Caco-2 (cell line): ENCODE measurements at regions not wholly inside any gene's neighbourhood (a gene's known extent, or its start where the extent isn't known, plus 50 kb on each side); places are given as distances from the start of the nearest gene placed in this dataset.

ENCODE experiments used
- BruUV-seq: library from RNA; stranded (reverse); fragments of 400-500 nt; replicated peaks from 2 replicates; lab custom pipeline; 2021; lab: Mats Ljungman, UMichigan
- CTCF ChIA-PET: fragments of 300-600 bp; sonication (Branson Sonifier 250); formaldehyde crosslinking; loops from one replicate; lab custom pipeline; 2022; ENCODE audit warnings: antibody characterized with exemption; lab: Charles Lee
- POLR2A ChIA-PET: fragments of 300-600 bp; sonication (Branson Sonifier 250); formaldehyde crosslinking; loops from one replicate; lab custom pipeline; 2022; ENCODE audit warnings: antibody characterized with exemption; lab: Charles Lee
- DNase-seq, 2 experiments: peaks; one replicate each; pipeline versions ENCODE4 v3.0.0 to v3.0.0-alpha.2; 2020 to 2022
- H3K27me3 ChIP-seq: replicated peaks from 2 replicates; pipeline ENCODE4 v1.6.0; 2011; ENCODE audit warnings: low read length; ENCODE audit not compliant: control insufficient read depth, insufficient read depth
- H3K36me3 ChIP-seq: 2 replicates; pipeline ENCODE4 v1.5.1; 2011; ENCODE audit warnings: low read length; ENCODE audit not compliant: control insufficient read depth, insufficient read depth
- H3K4me1 ChIP-seq: fragments of 250-450 bp; sonication (Bioruptor Pico); 2 replicates; pipeline ENCODE4 v1.5.1; 2020; ENCODE audit warnings: mild to moderate bottlenecking
- H3K4me3 ChIP-seq: 2 replicates; pipeline ENCODE4 v1.5.1; 2011; ENCODE audit warnings: low read depth, mild to moderate bottlenecking, control low read depth, low read length
- H3K9me3 ChIP-seq: fragments of 250-450 bp; sonication (Bioruptor Pico); 2 replicates; pipeline ENCODE4 v1.5.1; 2020; ENCODE audit warnings: mild to moderate bottlenecking, moderate library complexity
- H3K27ac Mint-ChIP-seq: one replicate; pipeline ENCODE4 v1.8.0; 2022; ENCODE audit warnings: mixed read lengths; ENCODE audit not compliant: unreplicated experiment
- H3K27me3 Mint-ChIP-seq: one replicate; pipeline ENCODE4 v1.8.0; 2022; ENCODE audit warnings: mixed read lengths; ENCODE audit not compliant: insufficient read depth, unreplicated experiment
- H3K36me3 Mint-ChIP-seq: one replicate; pipeline ENCODE4 v1.8.0; 2022; ENCODE audit warnings: mild to moderate bottlenecking, mixed read lengths; ENCODE audit not compliant: insufficient read depth, unreplicated experiment
- H3K4me1 Mint-ChIP-seq: one replicate; pipeline ENCODE4 v1.8.0; 2022; ENCODE audit warnings: low read depth, mixed read lengths; ENCODE audit not compliant: unreplicated experiment
- H3K4me3 Mint-ChIP-seq: one replicate; pipeline ENCODE4 v1.8.0; 2022; ENCODE audit warnings: mild to moderate bottlenecking, moderate library complexity, mixed read lengths; ENCODE audit not compliant: unreplicated experiment
- H3K9me3 Mint-ChIP-seq: one replicate; pipeline ENCODE4 v1.8.0; 2022; ENCODE audit warnings: mixed read lengths; ENCODE audit not compliant: unreplicated experiment
- CTCF ChIP-seq, 2 experiments: fragments of 200-600 bp in 1 of 2; IDR thresholded peaks; 1 replicate in 1 of 2; 2 replicates in 1 of 2; pipeline versions ENCODE4 v1.5.1 to v1.8.0; 2011 to 2022; ENCODE audit warnings: antibody characterized with exemption in 1 of 2, control low read depth in 1 of 2, inconsistent platforms in 1 of 2, low read depth in 1 of 2, low read length in 1 of 2, mild to moderate bottlenecking in 1 of 2, moderate library complexity in 1 of 2; ENCODE audit not compliant: insufficient read depth in 1 of 2, severe bottlenecking in 1 of 2, unreplicated experiment in 1 of 2
- intact Hi-C: fragments of 100-400 bp; cut with micrococcal nuclease; formaldehyde crosslinking; loops from one replicate; pipeline ENCODE4 v1.10.0; 2022; ENCODE audit not compliant: unreplicated experiment

- intact Hi-C loops = no loop called here
- H3K9me3 ChIP-seq = no peaks in the 10 kb centered on the region
- TF ChIP-seq CTCF (IDR thresholded peaks at IDR 0.05; ENCODE audit: insufficient read depth in 1 of 2, low read depth in 1 of 2, low read length in 1 of 2, severe bottlenecking in 1 of 2, unreplicated experiment in 1 of 2) = no peak
- Mint-ChIP-seq H3K36me3 (no peaks in the 10 kb centered on the region), H3K9me3 (no peaks in the 10 kb centered on the region), H3K4me3 (no peak overlapping the region), H3K27ac (no peak overlapping the region), H3K27me3 (no peaks in the 10 kb centered on the region), H3K4me1 (no peaks in the 10 kb centered on the region)
- H3K27me3 ChIP-seq = no peaks in the 10 kb centered on the region
- no peak for DNase-seq
- BruUV-seq = no TSS peak
- no peak overlapping the region for H3K4me3 ChIP-seq
- no peaks in the 10 kb centered on the region for H3K36me3 ChIP-seq
- ChIA-PET POLR2A (no interaction called here), CTCF (no interaction called here)
- no peaks in the 10 kb centered on the region for H3K4me1 ChIP-seq
Measured at GRCh38 chr4:188858696-188859095, 719.5 kb downstream of the TRIML1 start.

DNA sequence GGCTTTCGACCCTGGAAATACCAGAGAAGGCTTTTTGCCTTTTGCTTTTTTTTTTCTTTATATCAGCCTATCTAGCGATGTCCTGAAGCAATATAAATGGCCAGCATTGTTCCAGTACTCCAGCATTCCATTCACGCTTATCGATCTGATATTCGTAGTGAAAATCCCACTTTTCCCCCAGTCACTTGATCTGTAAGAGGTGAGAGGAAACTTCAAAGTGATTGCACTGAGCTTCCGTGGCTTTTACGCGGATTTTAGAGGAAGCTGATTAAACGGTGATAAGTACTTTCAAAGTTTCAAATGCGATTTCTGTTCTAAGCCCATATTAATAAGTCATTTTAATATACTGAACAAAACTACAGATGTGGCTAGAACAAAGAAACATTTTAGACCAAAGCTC, 725.5 kb downstream of the TRIML1 start:
- H3K4me3 ChIP-seq = no peak overlapping the region
- H3K27ac Mint-ChIP-seq = no peak overlapping the region
- no peaks in the 10 kb centered on the region for H3K4me1 ChIP-seq
- H3K27me3 ChIP-seq = no peaks in the 10 kb centered on the region
- no peak for TF ChIP-seq CTCF (IDR thresholded peaks at IDR 0.05; ENCODE audit: insufficient read depth in 1 of 2, low read depth in 1 of 2, low read length in 1 of 2, severe bottlenecking in 1 of 2, unreplicated experiment in 1 of 2)
- BruUV-seq = no TSS peak
- intact Hi-C loops = no loop called here
- H3K36me3 ChIP-seq = no peaks in the 10 kb centered on the region
- CTCF ChIA-PET = no interaction called here
- no peak for DNase-seq
- H3K27me3 Mint-ChIP-seq = no peaks in the 10 kb centered on the region
- H3K9me3 Mint-ChIP-seq = no peaks in the 10 kb centered on the region
- no peaks in the 10 kb centered on the region for H3K4me1 Mint-ChIP-seq
- no peak overlapping the region for H3K4me3 Mint-ChIP-seq
- H3K36me3 Mint-ChIP-seq = no peaks in the 10 kb centered on the region
- H3K9me3 ChIP-seq = no peaks in the 10 kb centered on the region
- POLR2A ChIA-PET = no interaction called here

- no peaks in the 10 kb centered on the region for H3K9me3 Mint-ChIP-seq
- Histone ChIP-seq H3K4me3 (no peak overlapping the region), H3K9me3 (no peaks in the 10 kb centered on the region), H3K36me3 (no peaks in the 10 kb centered on the region), H3K4me1 (no peaks in the 10 kb centered on the region), H3K27me3 (no peaks in the 10 kb centered on the region)
- BruUV-seq = no TSS peak
- DNase-seq = no peak
- H3K27me3 Mint-ChIP-seq = no peaks in the 10 kb centered on the region
- H3K4me3 Mint-ChIP-seq = no peak overlapping the region
- ChIA-PET POLR2A (no interaction called here), CTCF (no interaction called here)
- TF ChIP-seq CTCF (IDR thresholded peaks at IDR 0.05; ENCODE audit: insufficient read depth in 1 of 2, low read depth in 1 of 2, low read length in 1 of 2, severe bottlenecking in 1 of 2, unreplicated experiment in 1 of 2) = no peak
- no peaks in the 10 kb centered on the region for H3K36me3 Mint-ChIP-seq
- intact Hi-C loops = no loop called here
- H3K27ac Mint-ChIP-seq = no peak overlapping the region
- no peaks in the 10 kb centered on the region for H3K4me1 Mint-ChIP-seq
Measured at GRCh38 chr4:188867796-188868195, 728.6 kb downstream of the TRIML1 start.
